HG02798 (cell line): ENCODE measurements at regions not wholly inside any gene's neighbourhood (a gene's known extent, or its start where the extent isn't known, plus 50 kb on each side); places are given as distances from the start of the nearest gene placed in this dataset.

Experiments used
- ATAC-seq: cut with Tn5 transposase; IDR thresholded peaks from one replicate; pipeline ENCODE4 v1.9.1; 2021; ENCODE audit warnings: mild to moderate bottlenecking; ENCODE audit not compliant: unreplicated experiment, poor library complexity

DNA sequence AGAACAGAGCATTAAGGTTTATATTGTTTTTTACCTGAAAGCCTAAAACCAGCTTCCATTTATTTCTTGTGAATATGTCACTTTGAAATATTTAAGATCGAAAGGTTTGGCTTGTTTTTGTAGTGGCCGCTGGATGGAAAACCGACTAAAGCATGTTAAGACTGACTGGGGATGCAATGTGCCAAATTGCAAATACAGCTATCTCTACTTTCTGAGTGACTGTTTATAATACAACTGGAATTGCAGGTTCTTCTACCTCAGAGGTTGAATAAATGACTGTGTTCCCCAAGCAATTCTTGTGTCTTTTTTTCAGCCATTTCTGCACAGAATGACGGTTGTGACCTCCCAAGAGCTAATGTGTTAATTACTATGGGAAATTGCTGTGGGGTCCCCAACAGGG, 50.0 kb upstream of the TMTC4 start:
- ATAC-seq, result no peak
